Chondrocyte (in vitro differentiated cells): ENCODE measurements at regions not wholly inside any gene's neighbourhood (a gene's known extent, or its start where the extent isn't known, plus 50 kb on each side); places are given as distances from the start of the nearest gene placed in this dataset.

Source experiments
- DNase-seq: peaks from one replicate; pipeline ENCODE4 v3.0.0; 2021; ENCODE audit warnings: mixed read lengths, low spot score
- H3K27ac Mint-ChIP-seq: one replicate; pipeline ENCODE4 v1.8.0; 2021; ENCODE audit warnings: mild to moderate bottlenecking, moderate library complexity, mixed read lengths; ENCODE audit not compliant: unreplicated experiment
- H3K27me3 Mint-ChIP-seq: 2 replicates; pipeline ENCODE4 v1.8.0; 2021; ENCODE audit warnings: low read depth, mixed read lengths
- H3K36me3 Mint-ChIP-seq: 2 replicates; pipeline ENCODE4 v1.8.0; 2021; ENCODE audit warnings: low read depth, mixed read lengths
- H3K4me1 Mint-ChIP-seq: 2 replicates; pipeline ENCODE4 v1.8.0; 2021; ENCODE audit warnings: low read depth, mild to moderate bottlenecking, mixed read lengths
- H3K4me3 Mint-ChIP-seq: one replicate; pipeline ENCODE4 v1.8.0; 2021; ENCODE audit warnings: mild to moderate bottlenecking, moderate library complexity, mixed read lengths; ENCODE audit not compliant: unreplicated experiment
- H3K9me3 Mint-ChIP-seq: 2 replicates; pipeline ENCODE4 v1.8.0; 2021; ENCODE audit warnings: low read depth, mixed read lengths
- CTCF ChIP-seq: fragments of 200-600 bp; sonication (generic); IDR thresholded peaks from 2 replicates; pipeline ENCODE4 v1.5.0; 2021; ENCODE audit warnings: antibody characterized with exemption, mild to moderate bottlenecking, moderate library complexity

- no peak overlapping the region for H3K27ac Mint-ChIP-seq
- no peaks in the 10 kb centered on the region for H3K4me1 Mint-ChIP-seq
- DNase-seq: no peak
- no peak for TF ChIP-seq CTCF
- no peak overlapping the region for H3K4me3 Mint-ChIP-seq
- H3K36me3 Mint-ChIP-seq: no peaks in the 10 kb centered on the region
- H3K9me3 Mint-ChIP-seq: peaks cover 69% of the 10 kb centered on the region
- H3K27me3 Mint-ChIP-seq: no peaks in the 10 kb centered on the region
These were observed 317.0 kb downstream of the GABRB3 start for GRCh38 chr15:26455828-26456227.

- H3K27me3 Mint-ChIP-seq: no peaks in the 10 kb centered on the region
- peaks cover 60% of the 10 kb centered on the region for H3K9me3 Mint-ChIP-seq
- DNase-seq: no peak
- TF ChIP-seq CTCF: no peak
- no peak overlapping the region for H3K27ac Mint-ChIP-seq
- H3K36me3 Mint-ChIP-seq: no peaks in the 10 kb centered on the region
- H3K4me1 Mint-ChIP-seq: no peaks in the 10 kb centered on the region
- no peak overlapping the region for H3K4me3 Mint-ChIP-seq
These were observed 319.0 kb downstream of the GABRB3 start for GRCh38 chr15:26453914-26454313.

- no peak for DNase-seq
- no peak overlapping the region for H3K27ac Mint-ChIP-seq
- H3K27me3 Mint-ChIP-seq: no peaks in the 10 kb centered on the region
- no peaks in the 10 kb centered on the region for H3K4me1 Mint-ChIP-seq
- peaks cover 43% of the 10 kb centered on the region for H3K9me3 Mint-ChIP-seq
- H3K36me3 Mint-ChIP-seq: no peaks in the 10 kb centered on the region
- H3K4me3 Mint-ChIP-seq: no peak overlapping the region
- TF ChIP-seq CTCF: no peak
These were observed 320.9 kb downstream of the GABRB3 start for GRCh38 chr15:26451995-26452394.

- H3K27me3 Mint-ChIP-seq: no peaks in the 10 kb centered on the region
- no peaks in the 10 kb centered on the region for H3K36me3 Mint-ChIP-seq
- no peak overlapping the region for H3K27ac Mint-ChIP-seq
- H3K4me3 Mint-ChIP-seq: no peak overlapping the region
- peaks cover 22% of the 10 kb centered on the region for H3K9me3 Mint-ChIP-seq
- TF ChIP-seq CTCF: no peak
- no peak for DNase-seq
- H3K4me1 Mint-ChIP-seq: no peaks in the 10 kb centered on the region
These were observed 323.6 kb downstream of the GABRB3 start for GRCh38 chr15:26449291-26449690.

GRCh38 chr15:26443321-26443720, 329.5 kb downstream of the GABRB3 start:
- DNase-seq: no peak
- Mint-ChIP-seq H3K4me1 (no peaks in the 10 kb centered on the region), H3K27ac (no peak overlapping the region), H3K36me3 (no peaks in the 10 kb centered on the region), H3K4me3 (no peak overlapping the region), H3K27me3 (no peaks in the 10 kb centered on the region), H3K9me3 (peaks cover 8% of the 10 kb centered on the region)
- no peak for TF ChIP-seq CTCF
